ENCODE measurements at regions not wholly inside any gene's neighbourhood (a gene's known extent, or its start where the extent isn't known, plus 50 kb on each side); places are given as distances from the start of the nearest gene placed in this dataset.
"Not testable (repeated sequence)": the region's sequence is repeated elsewhere in the genome, so short reads cannot be mapped to it uniquely, and the experiment has no call there.

DNA sequence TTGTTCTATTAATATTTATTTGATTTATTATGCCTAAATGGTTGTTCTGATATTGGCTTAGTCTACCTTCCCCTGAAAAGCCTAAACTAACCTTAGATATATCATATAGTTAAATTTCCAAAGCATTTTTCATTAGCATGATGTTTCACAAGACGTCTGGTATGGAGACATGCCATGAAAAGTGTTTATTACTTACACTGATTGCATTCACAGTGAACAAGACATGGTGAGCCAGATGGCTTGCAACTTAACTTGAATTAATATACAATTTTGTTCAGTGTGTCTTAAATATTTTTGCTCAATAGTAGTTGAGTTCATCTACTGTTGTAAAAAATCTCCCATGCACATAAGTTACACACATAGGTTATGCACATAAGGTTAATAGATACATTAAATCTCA lies 758.4 kb downstream of the NSUN3 start:
- no peak for DNase-seq (ENCODE audit: low read depth, low spot score)

DNA sequence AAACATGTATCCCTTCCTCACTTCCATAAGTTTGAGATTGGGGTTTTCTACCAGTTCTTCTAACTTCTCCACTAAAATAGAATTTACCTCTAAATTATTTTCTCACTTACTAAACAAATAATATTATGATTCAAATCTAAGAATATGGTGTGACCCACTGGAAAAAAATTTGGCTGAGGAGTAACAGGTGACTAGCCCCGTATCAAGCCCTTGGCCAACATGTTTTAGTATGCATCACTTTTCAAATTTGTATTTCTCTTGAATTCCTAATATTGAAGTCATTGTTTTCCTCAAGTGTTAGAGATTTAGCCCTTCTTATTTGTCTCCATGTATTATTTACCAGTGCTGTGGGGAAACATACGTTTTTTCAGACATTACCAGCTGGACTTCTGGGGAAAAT lies 759.4 kb downstream of the NSUN3 start:
- no peak for DNase-seq (ENCODE audit: low read depth, low spot score)

DNA sequence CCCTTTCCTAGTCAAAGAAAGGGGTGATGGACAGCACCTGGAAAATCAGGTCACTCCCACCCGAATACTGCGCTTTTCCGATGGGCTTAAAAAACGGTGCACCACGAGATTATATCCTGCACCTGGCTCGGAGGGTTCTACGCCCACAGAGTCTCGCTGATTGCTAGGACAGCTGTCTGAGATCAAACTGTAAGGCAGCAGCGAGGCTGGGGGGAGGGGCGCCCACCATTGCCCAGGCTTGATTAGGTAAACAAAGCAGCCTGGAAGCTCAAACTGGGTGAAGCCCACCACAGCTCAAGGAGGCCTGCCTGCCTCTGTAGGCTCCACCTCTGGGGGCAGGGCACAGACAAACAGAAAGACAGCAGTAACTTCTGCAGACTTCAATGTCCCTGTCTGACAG lies 783.4 kb downstream of the NSUN3 start:
- not testable (repeated sequence) for DNase-seq (ENCODE audit: low read depth, low spot score)

DNA sequence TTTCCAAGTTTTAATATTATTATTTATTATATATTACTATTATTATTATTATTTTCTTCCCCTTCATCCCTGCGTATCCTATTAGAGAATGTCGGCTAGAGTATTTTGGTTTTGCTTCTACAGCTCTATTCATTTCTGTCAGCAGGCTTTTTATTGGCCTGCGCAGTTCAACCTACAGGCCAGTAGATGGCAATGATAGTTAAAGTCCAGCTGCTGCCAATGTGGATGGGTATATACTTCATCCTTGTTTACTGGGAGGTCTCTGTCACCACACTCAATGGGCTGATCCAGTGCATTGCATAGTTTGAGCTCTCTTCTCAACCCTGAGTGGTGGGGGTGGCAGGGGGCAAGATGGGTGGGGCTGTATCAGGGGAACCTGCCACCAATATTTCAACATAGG lies 799.8 kb downstream of the NSUN3 start:
- no peak for DNase-seq (ENCODE audit: low read depth, low spot score)

DNA sequence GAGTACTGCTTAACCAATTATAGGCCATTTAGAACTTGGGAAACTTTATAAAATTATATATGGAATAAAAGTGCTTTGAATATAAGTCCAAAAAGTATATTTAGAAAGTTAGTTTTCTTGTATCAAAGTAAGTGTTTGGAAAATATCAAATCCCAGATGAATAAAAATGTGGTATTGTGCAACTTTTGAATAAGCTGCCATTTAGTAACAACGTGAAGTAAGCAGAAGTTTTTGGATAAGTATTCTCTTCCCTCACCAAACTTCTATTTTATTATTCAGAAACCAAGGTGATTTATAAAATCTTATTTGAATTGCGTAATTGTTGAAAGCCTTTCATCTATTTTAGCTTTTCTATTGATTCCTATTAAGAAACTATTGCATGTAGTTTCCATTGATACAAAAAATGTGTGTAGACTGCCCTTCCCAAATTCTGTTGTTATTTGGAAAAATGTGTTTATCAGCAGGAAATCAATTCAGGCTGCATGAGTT lies 806.2 kb downstream of the NSUN3 start:
- no peak for DNase-seq (ENCODE audit: low read depth, low spot score)

DNA sequence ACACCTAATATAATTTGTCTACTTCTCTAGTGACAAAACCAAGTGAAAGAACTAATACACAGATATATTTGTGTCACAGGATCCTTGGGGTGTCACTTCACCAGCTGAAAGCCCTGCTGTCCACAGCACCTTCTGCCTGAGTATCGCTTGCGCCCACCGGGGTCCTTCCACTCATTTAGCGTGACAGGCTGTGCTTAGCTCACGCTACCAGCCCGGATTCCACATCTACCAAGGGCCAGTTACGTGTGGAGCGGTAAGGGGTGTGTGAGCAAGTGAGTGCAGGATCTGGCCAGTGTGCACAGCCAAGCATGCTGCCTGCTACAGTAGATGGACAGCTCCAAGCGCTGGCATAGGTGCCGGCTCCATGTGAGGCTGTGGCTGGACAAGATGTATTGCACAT lies 810.9 kb downstream of the NSUN3 start:
- DNase-seq (ENCODE audit: low read depth, low spot score): no peak

DNA sequence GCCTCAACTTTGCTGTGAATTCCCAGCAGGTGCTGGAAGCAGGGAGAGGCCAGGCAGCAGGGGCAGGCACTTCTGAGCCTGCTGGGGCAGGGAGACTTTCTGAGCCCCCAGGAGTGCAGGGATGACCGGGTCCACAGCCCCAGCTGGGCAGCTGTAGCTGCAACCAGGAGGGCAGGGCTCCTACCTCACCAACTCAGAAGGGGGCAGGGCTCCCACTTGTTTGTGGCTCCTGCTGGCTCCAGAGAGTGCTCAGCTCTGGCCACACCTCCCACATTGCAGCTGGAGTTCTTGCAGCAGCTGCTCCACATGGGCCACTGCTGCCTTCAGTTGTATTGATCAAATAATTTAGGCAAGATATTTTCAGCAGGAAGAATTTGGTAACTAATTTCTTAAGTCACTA lies 812.3 kb downstream of the NSUN3 start:
- DNase-seq (ENCODE audit: low read depth, low spot score): no peak

DNA sequence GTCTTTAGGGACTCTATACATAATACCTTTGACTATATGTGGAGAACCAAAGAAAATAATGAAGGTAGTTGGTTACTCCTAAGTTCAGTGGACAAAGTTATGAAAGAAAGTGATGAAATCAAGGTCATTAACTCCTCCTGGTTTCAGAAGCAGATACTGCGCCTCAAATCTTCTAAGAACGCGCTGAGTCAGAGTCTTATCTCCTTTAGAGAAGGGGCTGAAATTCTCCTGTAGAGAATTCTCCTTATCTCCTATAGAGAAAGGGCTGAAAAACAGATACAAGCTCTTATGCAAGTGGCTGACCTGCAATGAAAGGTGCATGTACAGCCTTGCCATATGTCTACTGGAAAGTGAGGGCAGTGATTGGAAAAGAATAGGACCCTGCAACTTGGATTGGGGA lies 824.2 kb downstream of the NSUN3 start:
- DNase-seq (ENCODE audit: low read depth, low spot score): no peak

DNA sequence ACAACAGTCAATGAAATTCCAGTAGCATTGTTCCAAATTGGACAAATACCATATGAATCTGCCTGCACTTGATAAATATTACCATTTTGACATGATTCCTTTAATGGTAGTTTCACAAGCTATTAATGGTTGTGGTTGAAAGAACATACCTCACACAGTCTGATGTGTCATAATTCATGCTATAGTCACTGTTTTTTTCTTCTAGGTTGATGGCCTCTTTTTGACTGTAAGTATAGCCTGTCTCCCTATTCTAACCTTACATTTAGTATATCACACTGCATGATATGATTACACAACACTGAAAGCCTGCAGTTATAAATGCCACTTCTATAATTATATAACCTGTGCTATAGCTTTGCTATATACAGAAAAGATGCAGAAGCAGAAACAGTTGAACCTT lies 834.1 kb downstream of the NSUN3 start:
- no peak for DNase-seq (ENCODE audit: low read depth, low spot score)

DNA sequence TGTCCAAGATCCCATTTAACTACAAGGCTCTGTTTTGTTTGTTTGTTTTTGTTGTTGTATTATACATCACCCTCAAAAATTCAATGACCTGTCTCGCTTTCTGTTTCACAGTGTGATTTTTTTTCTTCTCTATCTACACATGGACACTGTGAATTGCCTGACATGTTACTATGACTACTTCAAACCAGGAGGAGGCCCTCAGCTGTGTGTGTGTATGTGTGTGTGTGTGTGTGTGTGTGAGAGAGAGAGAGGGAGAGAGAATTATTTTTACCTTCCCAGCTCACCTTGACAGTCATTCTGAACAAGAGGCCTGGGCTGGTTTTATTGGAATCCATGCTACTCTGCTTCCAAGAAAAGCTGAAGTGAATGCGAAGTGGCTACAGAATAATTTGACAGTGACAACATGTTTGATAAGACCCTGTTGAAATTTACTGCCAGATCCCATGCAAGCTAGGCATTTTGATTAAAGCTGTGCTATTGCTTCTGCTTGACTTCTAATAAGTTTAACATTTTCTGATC lies 841.4 kb downstream of the NSUN3 start:
- DNase-seq (ENCODE audit: low read depth, low spot score): no peak

DNA sequence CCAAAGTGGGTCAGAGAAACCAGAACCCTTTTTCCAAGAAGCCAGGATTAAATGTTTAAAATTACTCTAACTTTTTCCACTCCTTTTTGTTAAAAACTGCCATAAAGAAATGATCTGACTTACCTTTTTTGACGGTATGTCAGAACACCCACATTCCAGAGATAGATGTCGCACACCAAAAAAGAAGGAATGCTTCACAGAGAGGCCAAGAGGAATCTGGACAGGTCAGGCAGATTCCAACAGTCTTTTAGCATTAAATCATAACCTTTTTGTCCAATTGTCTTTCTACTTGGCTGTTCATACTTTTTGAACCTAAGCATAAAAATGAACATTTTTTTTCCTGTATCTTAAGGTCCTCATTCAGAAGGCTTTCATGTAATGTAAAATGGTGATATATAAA lies 846.9 kb downstream of the NSUN3 start:
- DNase-seq (ENCODE audit: low read depth, low spot score): no peak

DNA sequence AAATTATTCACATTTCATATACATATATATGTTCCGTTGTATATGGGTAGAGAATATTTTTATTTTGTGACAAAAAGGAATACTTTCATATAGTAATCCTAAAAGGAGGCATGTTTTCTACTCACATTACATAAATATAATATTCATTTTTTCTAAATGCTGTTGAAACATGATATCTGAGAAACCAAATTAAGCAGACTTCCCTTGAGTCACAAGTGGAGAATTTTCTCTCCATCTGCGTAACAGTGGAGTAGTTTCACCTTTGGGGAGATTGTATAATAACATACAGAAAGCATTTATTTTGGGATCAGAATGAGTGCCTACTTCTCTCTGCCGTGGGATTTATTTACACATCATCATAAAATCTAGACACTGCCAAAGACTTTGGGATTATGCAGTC lies 849.8 kb downstream of the NSUN3 start:
- no peak for DNase-seq (ENCODE audit: low read depth, low spot score)

DNA sequence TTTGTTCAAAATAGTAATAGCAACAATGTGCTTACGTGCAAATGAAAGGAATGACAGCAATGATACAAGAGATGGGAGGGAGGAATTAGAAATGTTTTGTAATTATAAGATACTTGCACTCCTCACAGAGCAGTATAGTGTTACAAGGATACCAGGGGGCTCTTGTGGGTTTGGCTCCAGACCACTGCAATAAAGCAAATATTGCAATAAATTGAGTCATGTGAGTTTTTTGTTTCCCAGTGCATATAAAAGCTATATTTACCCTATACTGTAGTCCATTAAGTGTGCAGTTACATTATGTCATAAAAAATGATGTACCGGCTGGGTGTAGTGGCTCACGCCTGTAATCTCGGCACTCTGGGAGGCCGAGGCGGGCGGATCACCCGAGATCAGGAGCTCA lies 864.3 kb downstream of the NSUN3 start:
- DNase-seq (ENCODE audit: low read depth, low spot score): no peak

DNA sequence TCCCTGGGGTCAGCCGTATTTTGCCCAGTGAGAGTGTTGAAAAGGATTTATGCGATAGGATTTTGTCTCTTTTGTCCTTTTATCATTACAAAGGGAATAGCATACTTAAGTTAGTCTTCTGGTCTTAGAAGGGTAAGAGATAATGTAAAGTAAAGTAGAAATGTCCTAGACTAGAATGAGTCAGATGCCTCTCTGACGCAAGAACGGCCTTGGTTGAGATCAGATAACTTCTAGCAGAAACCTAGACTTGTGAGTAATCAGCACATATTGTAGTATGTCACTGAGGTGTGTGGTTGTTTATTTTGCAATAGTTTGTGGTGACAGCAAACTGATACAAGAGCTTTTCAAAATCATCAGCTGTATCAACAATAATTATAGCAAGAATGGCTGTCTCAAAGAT lies 866.1 kb downstream of the NSUN3 start:
- DNase-seq (ENCODE audit: low read depth, low spot score): no peak

DNA sequence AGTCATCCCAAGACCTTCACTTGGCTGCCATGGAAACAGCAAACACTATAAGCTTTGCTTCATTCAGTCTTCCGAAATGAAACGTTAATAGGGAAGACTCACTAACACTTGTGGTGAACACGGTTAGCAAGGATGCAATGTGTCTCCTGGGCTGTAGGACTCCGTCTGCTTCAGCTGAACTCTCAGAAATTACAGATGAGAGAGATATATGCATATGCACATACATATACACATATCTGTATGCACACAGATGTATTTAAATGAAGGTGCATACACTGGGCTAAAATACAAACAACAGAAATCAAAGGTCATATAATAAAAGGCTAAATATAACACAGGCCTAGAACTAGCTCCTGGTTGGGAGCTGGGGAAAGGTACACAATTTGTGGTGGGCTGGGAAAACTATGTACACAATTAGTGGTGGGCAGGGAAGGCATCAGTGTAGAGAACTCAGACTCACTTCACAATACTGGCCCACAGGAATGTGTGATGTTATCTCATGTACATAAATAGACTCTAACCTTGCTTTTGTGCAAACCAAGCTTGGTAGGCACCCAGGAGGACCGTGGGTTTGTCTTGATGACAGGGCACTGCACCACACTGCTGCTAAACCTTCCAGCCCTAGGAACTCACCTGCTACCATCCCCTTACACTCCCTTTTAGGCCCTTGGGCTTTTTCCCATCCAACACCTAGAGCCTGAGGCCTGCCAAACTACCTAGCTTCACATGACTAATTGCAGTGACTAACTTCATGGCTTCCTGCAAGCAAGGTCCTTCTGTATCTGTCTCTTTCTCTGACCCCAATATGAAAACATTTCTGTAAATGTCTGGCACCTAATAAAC lies 873.1 kb downstream of the NSUN3 start:
- DNase-seq (ENCODE audit: low read depth, low spot score): no peak

DNA sequence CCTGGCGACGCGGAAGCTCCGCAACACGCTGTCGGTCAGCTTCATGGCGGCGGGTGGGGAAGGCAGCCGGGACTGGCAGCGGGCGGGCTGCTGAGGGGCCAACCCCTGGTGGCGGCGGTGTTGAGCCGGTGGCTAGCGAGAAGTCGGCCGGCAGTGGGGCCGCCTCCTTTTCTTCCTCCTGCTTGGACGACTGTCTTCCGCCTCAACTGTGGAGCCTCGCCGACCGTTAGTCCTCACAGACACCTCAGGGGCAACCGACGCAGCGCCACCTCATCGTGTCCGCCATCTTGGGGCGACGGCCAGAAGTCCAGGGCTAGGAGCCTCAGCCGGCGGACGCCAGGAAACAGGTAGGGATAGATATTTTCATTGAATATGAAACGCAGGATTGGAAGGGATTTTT lies 875.1 kb downstream of the NSUN3 start:
- DNase-seq (ENCODE audit: low read depth, low spot score): no peak

DNA sequence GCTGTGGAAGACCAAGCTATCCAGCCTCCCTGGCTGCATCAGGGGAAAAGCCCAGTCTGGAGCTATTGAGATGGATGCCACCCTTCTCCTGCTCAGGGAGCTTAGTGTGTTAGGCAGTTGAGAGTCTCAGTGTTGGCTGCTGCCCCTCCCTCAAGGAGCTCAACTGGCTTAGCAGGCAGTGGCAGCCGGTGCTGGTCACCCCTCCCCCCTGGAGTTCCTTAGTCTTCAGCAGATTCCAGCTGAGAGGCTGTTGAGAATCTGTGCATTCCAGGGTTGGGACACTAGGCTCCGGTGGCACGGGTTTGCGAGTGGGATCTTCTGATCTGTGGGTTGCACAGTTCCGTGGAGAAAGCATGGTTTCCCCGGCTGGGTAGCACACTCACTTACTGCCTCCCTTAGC lies 883.8 kb downstream of the NSUN3 start:
- DNase-seq (ENCODE audit: low read depth, low spot score): no peak

DNA sequence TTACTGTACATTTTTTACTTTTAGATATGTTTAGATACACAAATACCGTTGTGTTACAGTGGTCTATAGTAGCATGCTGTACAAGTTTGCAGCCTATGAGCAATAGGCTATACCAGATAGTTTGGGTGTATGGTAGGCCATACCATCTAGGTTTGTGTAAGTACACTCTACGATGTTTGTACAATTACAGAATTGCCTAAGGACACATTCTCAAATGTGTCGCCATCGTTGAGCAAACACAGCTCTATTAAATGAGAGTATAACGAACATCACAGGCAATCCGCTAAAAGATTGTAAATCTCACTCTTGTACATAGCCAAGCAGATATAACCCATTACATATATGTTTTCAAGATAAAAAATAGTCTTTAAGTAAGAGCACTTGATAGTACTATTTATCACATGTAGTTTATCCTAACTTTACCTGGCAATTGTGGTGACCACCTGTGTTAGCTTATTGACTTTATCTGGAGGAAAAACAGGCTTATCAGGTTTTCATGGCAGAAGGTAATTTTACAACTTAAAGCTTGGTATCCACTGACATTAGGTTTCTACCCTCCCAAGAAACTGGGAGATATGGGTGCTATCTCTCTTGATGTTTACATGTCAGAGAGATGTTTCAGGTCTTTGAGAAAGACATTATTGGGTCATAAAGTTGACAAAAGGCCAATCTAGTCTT lies 898.7 kb downstream of the NSUN3 start:
- no peak for DNase-seq (ENCODE audit: low read depth, low spot score)

DNA sequence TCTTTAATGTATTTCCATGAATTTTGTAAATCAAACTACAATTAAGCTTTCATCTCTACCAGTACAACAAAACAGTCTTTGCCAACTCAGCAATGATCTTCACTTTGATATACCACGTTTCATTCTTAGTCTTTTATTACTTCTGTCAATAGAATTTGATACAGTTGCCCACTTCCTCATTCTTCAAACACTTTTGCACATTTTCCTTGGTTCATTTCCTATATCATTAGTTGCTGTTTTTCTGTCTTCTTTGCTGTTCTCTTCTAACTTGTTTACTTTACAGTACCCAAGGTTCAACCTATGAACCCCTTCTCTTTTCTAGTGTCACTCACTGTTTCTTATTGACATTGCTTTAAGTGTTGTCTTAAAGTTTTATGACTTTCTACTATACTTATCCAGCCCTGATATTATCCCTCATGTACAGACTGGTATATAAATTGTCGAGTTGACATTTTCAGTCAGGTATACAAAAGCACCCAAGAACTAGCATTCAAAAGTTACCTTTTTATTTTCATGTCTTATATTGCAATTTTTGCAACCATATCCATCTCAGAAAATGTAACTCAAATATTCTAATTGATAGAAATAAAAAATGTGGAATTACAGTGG lies 903.1 kb downstream of the NSUN3 start:
- DNase-seq (ENCODE audit: low read depth, low spot score): no peak

DNA sequence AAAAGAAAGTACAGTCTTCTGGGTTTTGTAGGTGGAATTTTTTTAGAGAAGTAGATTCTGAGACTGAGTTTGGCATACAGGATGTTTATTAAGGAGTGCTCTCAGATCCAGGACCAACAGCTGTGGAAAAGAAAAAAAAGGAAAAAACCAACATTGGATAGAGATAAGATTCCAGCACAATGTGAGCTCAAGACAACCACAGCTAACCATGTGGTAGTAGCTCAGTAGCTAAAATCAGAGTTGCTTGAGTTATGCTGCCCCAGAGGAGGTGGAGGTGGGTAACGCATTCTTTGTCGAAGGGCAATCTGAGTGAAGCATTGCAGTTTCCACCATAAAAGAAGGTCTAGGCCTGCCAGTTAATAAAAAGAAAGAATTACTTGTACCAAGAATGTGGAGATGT lies 904.3 kb downstream of the NSUN3 start:
- no peak for DNase-seq (ENCODE audit: low read depth, low spot score)

DNA sequence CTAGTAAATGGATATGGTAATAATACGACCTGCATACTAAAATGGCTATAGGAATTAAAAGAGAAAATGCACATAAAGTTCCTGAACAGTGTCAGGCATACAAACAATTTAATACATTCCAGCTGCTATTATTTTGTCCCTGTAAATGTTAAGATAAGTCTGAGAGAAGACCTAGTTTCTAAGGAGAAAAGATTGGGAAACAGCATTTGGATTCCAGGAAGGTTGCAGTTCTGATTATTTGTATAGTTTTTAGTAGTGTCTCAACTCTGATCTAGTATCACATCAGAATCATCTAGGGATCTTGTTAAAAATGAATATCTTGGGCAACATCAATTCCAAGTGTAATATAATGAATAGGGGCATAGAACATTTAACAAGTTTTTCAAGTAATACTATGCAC lies 905.7 kb downstream of the NSUN3 start:
- no peak for DNase-seq (ENCODE audit: low read depth, low spot score)

DNA sequence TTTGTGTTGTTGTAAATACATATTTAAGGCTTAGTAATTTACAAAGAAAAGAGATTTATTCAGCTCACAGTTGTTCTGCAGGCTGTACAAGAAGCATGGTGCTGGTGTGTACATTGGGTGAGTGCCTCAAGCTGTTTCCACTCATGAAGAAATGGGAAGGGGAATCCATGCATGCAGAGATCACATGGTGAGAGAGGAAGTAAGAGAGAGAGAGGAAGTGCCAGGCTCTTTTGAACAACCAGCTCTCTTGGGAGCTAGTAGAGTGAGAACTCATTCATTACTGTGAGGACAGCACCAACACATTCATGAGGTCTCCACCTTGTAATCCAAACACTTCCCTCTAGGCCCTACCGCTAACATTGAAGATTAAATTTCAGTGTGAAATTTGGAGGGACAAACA lies 909.2 kb downstream of the NSUN3 start:
- DNase-seq (ENCODE audit: low read depth, low spot score): no peak

DNA sequence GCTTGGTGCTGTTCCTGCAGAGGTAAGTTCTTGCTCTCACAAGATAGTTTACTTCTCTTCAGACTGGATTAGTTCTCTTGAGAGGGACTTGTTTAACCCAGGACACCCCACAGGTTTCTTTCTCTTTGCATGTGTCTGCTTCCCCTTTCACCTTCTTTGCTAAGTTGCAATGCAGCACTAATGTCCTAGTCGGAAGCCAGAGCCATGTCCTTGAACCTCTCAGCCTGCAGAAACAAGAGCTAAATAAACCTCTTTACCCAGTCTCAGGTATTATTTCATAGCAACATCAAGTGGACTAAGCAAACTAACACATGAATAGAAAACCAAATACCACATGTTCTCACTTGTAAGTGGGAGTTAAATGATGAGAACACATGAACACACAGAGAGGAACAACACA lies 915.2 kb downstream of the NSUN3 start:
- DNase-seq (ENCODE audit: low read depth, low spot score): no peak
